Neural progenitor cell (in vitro differentiated cells): ENCODE measurements at regions not wholly inside any gene's neighbourhood (a gene's known extent, or its start where the extent isn't known, plus 50 kb on each side); places are given as distances from the start of the nearest gene placed in this dataset.

Experiments used
- DNase-seq: peaks from one replicate; pipeline ENCODE4 v3.0.0-alpha.2; 2016; ENCODE audit warnings: low spot score
- H2AFZ ChIP-seq: fragments of 200-600 bp; sonication (generic); replicated peaks from 2 replicates; pipeline ENCODE4 v1.6.1; 2016; ENCODE audit warnings: antibody characterized with exemption
- H3F3A ChIP-seq: fragments of 200-600 bp; sonication (generic); 2 replicates; pipeline ENCODE4 v1.6.1; 2016; ENCODE audit warnings: antibody characterized with exemption, low read depth
- H3K27ac ChIP-seq: fragments of 200-600 bp; sonication (generic); 2 replicates; pipeline ENCODE4 v1.5.1; 2016; ENCODE audit warnings: mild to moderate bottlenecking
- H3K27me3 ChIP-seq: fragments of 200-600 bp; sonication (generic); 2 replicates; pipeline ENCODE4 v1.6.1; 2016; ENCODE audit warnings: mild to moderate bottlenecking, moderate library complexity
- H3K36me3 ChIP-seq: fragments of 200-600 bp; sonication (generic); 2 replicates; pipeline ENCODE4 v1.5.1; 2016
- H3K4me1 ChIP-seq: fragments of 200-600 bp; sonication (generic); 2 replicates; pipeline ENCODE4 v1.6.1; 2016; ENCODE audit warnings: mixed run types
- H3K4me2 ChIP-seq: fragments of 200-600 bp; sonication (generic); 2 replicates; pipeline ENCODE4 v1.6.1; 2016
- H3K4me3 ChIP-seq: fragments of 200-600 bp; sonication (generic); 2 replicates; pipeline ENCODE4 v1.5.1; 2016
- H3K79me2 ChIP-seq: fragments of 200-600 bp; sonication (generic); 2 replicates; pipeline ENCODE4 v1.6.1; 2016; ENCODE audit warnings: low read depth
- H3K9ac ChIP-seq: fragments of 200-600 bp; sonication (generic); 2 replicates; pipeline ENCODE4 v1.6.1; 2016
- H3K9me3 ChIP-seq: fragments of 200-600 bp; sonication (generic); 2 replicates; pipeline ENCODE4 v1.5.1; 2016; ENCODE audit warnings: low read depth
- H4K20me1 ChIP-seq: fragments of 200-600 bp; sonication (generic); 2 replicates; pipeline ENCODE4 v1.6.1; 2016; ENCODE audit warnings: low read depth
- H3K27ac Mint-ChIP-seq: 3 replicates; pipeline ENCODE4 v1.8.0; 2021; ENCODE audit warnings: mixed read lengths
- H3K27me3 Mint-ChIP-seq: 2 replicates; pipeline ENCODE4 v1.8.0; 2022; ENCODE audit warnings: low read depth, mild to moderate bottlenecking, inconsistent platforms, moderate library complexity, mixed read lengths; ENCODE audit not compliant: insufficient read depth
- H3K36me3 Mint-ChIP-seq: 3 replicates; pipeline ENCODE4 v1.8.0; 2021; ENCODE audit warnings: mixed read lengths
- H3K4me1 Mint-ChIP-seq: 3 replicates; pipeline ENCODE4 v1.8.0; 2021; ENCODE audit warnings: mixed read lengths
- H3K4me3 Mint-ChIP-seq: 3 replicates; pipeline ENCODE4 v1.8.0; 2021; ENCODE audit warnings: mild to moderate bottlenecking, moderate library complexity, mixed read lengths
- H3K9me3 Mint-ChIP-seq: 3 replicates; pipeline ENCODE4 v1.8.0; 2020; ENCODE audit warnings: mixed read lengths
- EZH2 ChIP-seq: fragments of 200-600 bp; sonication (generic); IDR thresholded peaks from 2 replicates; pipeline ENCODE4 v1.6.1; 2017; ENCODE audit warnings: antibody characterized with exemption, mild to moderate bottlenecking, moderate library complexity
- EZH2phosphoT487 ChIP-seq: fragments of 200-600 bp; sonication (generic); IDR thresholded peaks from 2 replicates; pipeline ENCODE4 v1.6.1; 2017; ENCODE audit warnings: antibody characterized with exemption
- TF ChIP-seq, protein P1 (sequence below): fragments of 200-600 bp; sonication (generic); IDR thresholded peaks from 2 replicates; pipeline ENCODE4 v1.5.1; 2017; ENCODE audit warnings: antibody characterized with exemption, mild to moderate bottlenecking

DNA sequence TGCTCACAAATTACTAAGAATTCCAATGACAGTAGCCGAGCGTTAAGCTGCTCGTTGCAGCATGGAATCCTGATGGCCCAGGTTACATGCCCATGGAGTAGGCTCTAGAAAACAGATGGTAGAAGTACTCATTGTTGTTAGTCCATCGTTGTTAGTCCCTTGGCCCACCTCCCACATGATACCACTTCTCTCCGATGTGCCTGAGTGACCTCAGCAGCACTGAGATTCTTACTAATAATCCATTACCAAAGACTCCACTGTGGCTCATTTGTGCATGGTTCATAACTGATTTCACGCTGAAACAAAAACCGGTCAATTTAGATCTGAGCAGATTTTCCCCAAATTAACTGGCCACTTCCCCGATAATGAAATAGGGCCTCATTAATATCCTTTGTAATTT is 772.3 kb upstream of the CXADR start:
- H2AFZ ChIP-seq: no peak overlapping the region
- no peak overlapping the region for H3K4me3 ChIP-seq
- no peaks in the 10 kb centered on the region for H4K20me1 ChIP-seq
- H3K27ac ChIP-seq: no peak overlapping the region
- no peaks in the 10 kb centered on the region for H3K79me2 ChIP-seq
- Mint-ChIP-seq H3K9me3 (peaks cover 3% of the 10 kb centered on the region), H3K27me3 (peaks cover 3% of the 10 kb centered on the region), H3K4me3 (no peak overlapping the region), H3K4me1 (peaks cover 14% of the 10 kb centered on the region), H3K36me3 (no peaks in the 10 kb centered on the region), H3K27ac (no peak overlapping the region)
- H3K9me3 ChIP-seq: no peaks in the 10 kb centered on the region
- H3K9ac ChIP-seq: no peak overlapping the region
- H3K36me3 ChIP-seq: no peaks in the 10 kb centered on the region
- H3K27me3 ChIP-seq: no peaks in the 10 kb centered on the region
- H3K4me2 ChIP-seq: no peak overlapping the region
- no peaks in the 10 kb centered on the region for H3F3A ChIP-seq
- no peak for DNase-seq
- TF ChIP-seq, protein P1, sequence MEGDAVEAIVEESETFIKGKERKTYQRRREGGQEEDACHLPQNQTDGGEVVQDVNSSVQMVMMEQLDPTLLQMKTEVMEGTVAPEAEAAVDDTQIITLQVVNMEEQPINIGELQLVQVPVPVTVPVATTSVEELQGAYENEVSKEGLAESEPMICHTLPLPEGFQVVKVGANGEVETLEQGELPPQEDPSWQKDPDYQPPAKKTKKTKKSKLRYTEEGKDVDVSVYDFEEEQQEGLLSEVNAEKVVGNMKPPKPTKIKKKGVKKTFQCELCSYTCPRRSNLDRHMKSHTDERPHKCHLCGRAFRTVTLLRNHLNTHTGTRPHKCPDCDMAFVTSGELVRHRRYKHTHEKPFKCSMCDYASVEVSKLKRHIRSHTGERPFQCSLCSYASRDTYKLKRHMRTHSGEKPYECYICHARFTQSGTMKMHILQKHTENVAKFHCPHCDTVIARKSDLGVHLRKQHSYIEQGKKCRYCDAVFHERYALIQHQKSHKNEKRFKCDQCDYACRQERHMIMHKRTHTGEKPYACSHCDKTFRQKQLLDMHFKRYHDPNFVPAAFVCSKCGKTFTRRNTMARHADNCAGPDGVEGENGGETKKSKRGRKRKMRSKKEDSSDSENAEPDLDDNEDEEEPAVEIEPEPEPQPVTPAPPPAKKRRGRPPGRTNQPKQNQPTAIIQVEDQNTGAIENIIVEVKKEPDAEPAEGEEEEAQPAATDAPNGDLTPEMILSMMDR: no peak
- TF ChIP-seq EZH2 (no peak), EZH2phosphoT487 (no peak)
- H3K4me1 ChIP-seq: peaks cover 5% of the 10 kb centered on the region

DNA sequence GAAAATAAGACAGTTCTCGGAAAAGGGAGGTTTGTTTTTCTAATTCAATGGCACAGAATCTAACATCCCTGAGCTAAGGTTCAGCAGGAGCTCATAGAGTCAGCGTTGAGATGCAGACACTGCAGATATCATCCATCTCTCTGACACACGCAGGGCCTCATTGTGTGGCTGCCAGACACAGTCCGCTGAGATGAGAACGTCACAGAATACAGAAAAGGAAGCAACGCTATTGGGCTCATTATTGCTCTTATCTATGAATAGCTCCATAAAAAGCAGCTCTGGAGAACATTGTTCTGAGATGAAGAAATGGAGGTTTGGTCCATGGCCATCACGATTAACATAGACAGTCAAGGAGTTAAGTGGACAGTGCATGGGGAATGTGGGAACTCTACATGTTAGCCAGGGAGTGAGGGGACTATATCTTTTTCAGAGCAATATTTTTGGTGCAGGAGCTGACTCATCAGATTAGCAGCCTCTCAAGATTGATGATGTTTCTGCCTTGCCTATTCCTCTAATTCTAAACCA is 771.6 kb upstream of the CXADR start:
- H3K9ac ChIP-seq: no peak overlapping the region
- Mint-ChIP-seq H3K36me3 (no peaks in the 10 kb centered on the region), H3K9me3 (no peaks in the 10 kb centered on the region), H3K27me3 (peaks cover 3% of the 10 kb centered on the region), H3K4me1 (peaks cover 14% of the 10 kb centered on the region), H3K27ac (no peak overlapping the region), H3K4me3 (no peak overlapping the region)
- H3K27ac ChIP-seq: no peak overlapping the region
- no peak for DNase-seq
- H3K4me3 ChIP-seq: no peak overlapping the region
- no peaks in the 10 kb centered on the region for H3K79me2 ChIP-seq
- no peaks in the 10 kb centered on the region for H3F3A ChIP-seq
- no peaks in the 10 kb centered on the region for H3K27me3 ChIP-seq
- H3K4me1 ChIP-seq: peaks cover 5% of the 10 kb centered on the region
- TF ChIP-seq EZH2 (no peak), EZH2phosphoT487 (no peak)
- TF ChIP-seq, protein P1: no peak
- no peaks in the 10 kb centered on the region for H3K36me3 ChIP-seq
- no peaks in the 10 kb centered on the region for H4K20me1 ChIP-seq
- no peaks in the 10 kb centered on the region for H3K9me3 ChIP-seq
- no peak overlapping the region for H3K4me2 ChIP-seq
- no peak overlapping the region for H2AFZ ChIP-seq

- Histone ChIP-seq H3K36me3 (no peaks in the 10 kb centered on the region), H3K4me3 (no peak overlapping the region), H3K4me2 (no peak overlapping the region), H3F3A (no peaks in the 10 kb centered on the region), H3K4me1 (peaks cover 5% of the 10 kb centered on the region), H3K9ac (no peak overlapping the region), H3K79me2 (no peaks in the 10 kb centered on the region), H4K20me1 (no peaks in the 10 kb centered on the region), H2AFZ (no peak overlapping the region), H3K27ac (no peak overlapping the region), H3K9me3 (no peaks in the 10 kb centered on the region), H3K27me3 (no peaks in the 10 kb centered on the region)
- H3K9me3 Mint-ChIP-seq: no peaks in the 10 kb centered on the region
- H3K36me3 Mint-ChIP-seq: no peaks in the 10 kb centered on the region
- H3K4me3 Mint-ChIP-seq: no peak overlapping the region
- H3K4me1 Mint-ChIP-seq: peaks cover 14% of the 10 kb centered on the region
- TF ChIP-seq, protein P1: no peak
- TF ChIP-seq EZH2 (no peak), EZH2phosphoT487 (no peak)
- H3K27me3 Mint-ChIP-seq: no peaks in the 10 kb centered on the region
- no peak overlapping the region for H3K27ac Mint-ChIP-seq
- no peak for DNase-seq
These were observed 770.7 kb upstream of the CXADR start for GRCh38 chr21:16742131-16742641.
